HG02642 (cell line): ENCODE measurements at regions not wholly inside any gene's neighbourhood (a gene's known extent, or its start where the extent isn't known, plus 50 kb on each side); places are given as distances from the start of the nearest gene placed in this dataset.
A peak's percentile ranks its signal among the peaks of the same experiment; 100 is the strongest.

Experiments used
- ATAC-seq: cut with Tn5 transposase; IDR thresholded peaks from one replicate; pipeline ENCODE4 v1.9.1; 2021; ENCODE audit warnings: mild to moderate bottlenecking; ENCODE audit not compliant: unreplicated experiment, poor library complexity

DNA sequence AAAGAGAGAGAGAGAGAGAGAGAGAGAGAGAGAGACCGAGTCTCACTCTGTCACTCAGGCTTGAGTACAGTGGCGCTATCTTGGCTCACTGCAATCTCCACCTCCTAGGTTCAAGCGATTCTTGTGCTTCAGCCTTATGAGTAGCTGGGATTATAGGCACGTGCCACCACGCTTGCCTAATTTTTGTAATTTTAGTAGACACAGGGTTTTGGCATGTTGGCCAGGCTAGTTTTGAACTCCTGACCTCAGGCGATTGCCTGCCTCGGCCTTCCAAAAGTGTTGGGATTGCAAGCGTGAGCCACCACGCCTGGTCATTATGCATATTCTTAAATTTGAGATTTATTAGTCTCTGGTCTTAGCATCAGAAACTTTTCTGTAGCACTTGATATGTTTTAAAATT lies 317.9 kb upstream of the ATP2B1 start:
- no peak for ATAC-seq

DNA sequence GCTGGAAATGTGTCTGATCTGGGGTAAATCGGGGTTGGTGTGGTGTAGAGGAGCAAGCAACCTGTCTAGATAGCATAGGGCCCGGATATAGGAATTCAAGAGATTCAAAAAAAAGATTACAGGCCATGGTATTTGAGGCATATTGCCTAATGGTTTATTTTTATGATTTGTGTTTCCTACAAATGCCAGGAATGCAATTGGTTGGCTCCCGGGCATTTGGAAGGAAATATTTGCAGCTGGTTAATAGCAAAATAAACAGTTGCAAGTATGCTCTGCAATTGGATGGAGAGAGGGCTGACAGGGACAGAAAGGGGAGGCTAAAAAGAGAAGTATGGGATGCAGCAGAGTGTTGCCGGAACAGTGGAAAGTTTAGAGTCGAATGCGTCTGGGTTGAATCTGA lies 315.6 kb upstream of the ATP2B1 start:
- no peak for ATAC-seq

DNA sequence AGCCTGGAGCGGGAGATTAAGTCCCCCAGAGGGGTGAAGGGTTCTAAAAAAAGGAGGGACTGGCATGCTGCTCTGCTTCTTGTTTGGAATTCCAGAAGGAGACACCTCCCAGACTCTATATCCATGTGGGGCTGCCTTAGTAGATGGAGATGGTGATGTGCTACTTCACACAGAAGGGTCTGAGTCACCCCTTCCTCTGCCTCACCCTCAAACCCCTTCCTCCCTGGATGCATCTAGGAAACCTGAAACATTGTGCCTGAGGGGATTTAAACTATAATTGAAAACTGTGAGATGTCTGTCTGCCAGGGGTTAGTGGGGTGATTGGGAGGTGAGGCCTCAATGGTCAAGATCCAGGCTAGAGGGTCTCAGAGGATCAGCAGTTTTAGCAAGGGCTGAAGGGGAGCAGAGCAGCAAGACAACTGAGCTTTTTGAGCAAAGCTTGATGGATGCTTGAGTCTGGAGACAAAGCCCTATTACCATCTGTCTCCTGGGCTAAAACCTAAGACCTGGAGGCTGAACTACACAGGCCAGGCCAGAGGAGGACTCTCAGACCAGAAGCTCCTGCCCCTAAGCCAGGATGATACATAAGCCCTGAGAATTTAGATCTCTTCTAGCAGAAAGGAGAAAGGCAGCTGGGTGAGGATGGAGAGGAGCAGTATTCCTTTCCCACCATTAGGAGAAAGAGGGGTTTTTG lies 314.7 kb upstream of the ATP2B1 start:
- no peak for ATAC-seq

DNA sequence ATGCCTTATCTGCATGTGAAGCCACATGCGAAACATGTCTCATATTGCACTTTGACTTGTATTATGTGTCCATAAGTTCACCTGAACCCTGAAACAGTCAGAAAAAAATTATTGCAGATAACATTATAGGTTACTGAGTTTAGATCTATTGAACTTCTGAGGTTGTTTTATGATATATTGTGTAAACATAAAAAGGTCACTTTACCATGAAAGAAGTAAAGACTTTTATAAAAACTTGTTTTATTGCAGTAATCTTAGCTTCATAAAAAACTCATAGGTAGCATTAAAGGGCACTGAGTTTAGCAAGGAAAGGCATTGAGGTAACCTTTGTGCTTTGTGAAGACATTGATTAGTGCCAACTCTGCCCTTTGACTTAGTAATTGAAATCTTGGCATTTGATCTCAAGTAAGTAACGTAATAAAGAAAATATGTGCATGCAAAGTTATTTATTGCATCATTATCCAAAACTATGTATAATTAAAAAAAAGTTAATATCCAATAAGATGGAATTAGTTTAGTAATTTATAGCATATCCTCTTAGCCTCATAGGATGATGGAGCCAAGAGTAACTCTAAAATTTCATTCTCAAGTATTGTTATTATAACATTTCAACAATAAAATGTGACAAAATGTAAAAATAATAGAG lies 313.3 kb upstream of the ATP2B1 start:
- no peak for ATAC-seq

DNA sequence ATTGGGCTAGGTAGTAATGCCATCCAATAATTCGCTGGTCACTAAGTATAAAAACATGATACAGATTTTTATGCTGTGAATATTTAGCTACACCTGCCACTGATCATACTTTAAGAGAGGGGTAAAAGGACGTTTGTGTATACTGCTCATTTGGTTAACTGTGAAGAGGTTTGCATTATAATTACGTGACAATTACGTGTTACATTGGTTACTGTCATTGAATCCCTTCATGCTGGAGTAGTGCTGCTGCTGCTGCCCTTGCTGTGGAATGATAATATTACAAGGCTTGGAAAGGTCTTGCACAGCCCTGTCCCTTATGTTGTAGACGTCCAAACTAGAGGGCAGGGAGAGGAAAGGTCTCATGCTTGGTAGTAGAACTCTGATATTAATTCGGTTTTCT lies 312.2 kb upstream of the ATP2B1 start:
- ATAC-seq, result no peak

DNA sequence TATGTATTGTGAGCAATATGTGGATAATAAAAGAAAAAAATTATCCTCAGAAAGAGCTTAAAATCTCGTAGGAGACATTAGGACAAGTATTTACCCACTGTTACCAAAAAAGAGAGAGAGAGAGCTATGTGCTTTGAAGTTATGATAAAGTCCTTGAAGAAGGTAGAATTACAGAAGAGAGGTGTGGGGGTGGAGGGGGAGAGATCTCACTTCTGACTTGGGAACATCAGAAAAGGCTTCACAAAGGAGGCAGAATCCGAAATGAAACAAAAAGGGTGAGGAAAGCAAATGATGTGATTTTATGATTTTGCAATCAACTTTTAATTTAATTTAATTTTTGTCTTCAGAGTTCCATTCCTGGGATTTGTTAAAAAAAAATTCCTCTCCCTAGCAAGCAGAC lies 311.8 kb upstream of the ATP2B1 start:
- no peak for ATAC-seq

DNA sequence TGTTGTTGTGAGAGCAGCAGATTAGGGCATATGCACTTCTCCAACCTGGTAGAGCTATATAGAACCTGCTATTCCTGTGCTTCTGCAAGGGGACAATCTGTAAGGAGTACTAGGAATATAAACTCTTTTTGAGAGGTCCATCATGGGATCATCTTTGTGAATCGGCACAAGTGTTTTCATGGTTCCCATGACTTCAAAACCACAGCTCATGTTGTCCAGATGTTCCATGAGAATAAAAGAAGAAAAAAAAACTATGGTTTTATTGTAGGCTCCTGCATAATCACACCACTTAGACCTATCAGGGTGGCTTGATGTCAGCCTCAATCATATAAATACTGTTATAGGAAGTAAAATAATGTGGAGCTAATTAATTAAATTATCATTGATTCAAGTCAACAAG lies 311.4 kb upstream of the ATP2B1 start:
- ATAC-seq, result no peak

DNA sequence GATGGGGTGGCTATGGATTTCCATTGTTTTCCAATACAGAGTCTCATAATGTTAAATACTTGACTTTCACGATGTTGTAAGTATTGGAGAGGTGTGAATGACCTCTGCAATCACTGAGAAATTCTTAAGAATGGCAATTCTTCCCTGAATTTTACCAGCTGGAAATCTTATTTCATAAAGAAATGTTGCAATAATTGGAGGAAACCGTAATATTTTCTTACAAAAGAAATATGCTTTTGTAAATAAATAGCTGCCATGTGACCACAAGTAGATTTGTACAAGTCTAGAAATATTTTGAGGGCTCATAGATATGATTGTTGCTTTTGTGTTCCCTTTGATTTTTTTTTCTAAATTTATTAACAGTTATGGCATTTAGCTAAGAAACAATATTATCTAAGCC lies 308.7 kb upstream of the ATP2B1 start:
- no peak for ATAC-seq

DNA sequence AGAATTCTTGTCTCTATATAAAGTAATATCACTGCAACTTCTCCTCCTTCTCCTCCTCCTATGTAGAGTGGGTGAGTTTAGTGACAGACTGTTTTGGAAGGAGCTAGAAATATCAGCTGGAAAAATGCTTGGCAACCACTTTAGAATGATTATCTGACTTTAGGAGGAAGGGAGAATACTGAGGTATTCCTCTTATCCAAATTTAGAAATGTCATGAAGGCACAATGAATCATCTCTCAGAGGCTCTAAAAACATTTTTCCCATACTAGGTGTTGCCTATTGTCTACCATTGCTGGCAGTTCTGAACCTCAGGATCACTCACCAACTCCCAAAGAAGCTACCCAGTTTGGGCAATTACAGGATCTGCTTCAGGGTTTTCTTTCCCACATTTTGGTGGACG lies 306.6 kb upstream of the ATP2B1 start:
- no peak for ATAC-seq

DNA sequence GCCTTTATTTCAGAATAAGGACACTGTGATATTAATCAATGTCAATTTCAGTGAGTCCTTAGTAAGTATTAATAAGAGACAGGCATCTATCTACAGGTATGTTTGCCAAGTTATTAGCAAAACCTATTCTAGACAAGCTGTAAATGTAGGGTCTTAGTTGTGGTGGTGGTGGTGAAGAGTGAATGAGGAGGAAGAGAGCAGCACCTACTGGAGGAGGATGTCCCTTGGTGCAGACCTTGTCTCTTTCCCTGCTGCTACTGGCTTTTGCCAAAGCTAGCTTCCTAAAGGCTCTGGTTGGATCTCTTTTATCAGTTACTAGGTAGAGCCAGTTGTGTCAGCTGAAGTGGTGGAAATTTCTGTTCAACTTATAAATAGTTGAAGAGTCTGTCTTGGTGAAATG lies 304.8 kb upstream of the ATP2B1 start:
- peak; percentile 81 for ATAC-seq

DNA sequence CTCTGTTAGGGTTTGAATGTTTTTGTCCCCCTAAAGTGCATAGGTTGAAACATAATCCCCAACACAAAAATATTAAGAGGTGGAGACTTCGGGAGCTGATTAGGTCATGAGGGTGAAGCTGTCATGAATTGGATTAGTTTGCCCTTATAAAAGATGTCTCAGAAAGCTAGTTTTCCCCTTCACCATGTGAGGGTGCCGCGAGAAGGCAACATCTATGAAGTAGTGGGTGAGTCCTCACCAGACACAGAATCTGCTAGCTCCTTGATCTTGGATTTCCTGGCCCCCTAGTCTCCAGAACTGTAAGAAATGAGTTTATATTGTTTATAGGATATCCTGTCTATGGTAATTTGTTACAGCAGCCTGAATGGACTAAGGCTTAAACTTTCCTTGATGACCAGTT lies 301.5 kb upstream of the ATP2B1 start:
- no peak for ATAC-seq

DNA sequence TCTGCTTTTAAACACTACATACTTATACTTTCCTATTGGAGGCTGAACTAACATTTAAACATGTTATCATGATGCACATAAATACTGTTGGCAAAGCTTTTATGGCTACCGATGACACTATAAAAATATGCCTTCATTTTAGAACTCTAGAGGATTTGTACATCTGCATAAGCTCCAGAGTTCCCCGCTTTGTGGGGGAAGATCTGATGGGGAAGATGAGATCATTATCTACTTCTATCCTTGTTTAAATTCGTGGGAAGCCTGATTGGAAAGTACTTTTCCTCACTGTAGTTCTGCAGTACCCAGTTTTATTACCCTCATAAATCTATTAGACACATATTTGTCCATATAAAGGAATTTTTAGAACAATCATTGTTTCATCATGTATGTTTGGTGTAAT lies 299.6 kb upstream of the ATP2B1 start:
- ATAC-seq, result no peak

DNA sequence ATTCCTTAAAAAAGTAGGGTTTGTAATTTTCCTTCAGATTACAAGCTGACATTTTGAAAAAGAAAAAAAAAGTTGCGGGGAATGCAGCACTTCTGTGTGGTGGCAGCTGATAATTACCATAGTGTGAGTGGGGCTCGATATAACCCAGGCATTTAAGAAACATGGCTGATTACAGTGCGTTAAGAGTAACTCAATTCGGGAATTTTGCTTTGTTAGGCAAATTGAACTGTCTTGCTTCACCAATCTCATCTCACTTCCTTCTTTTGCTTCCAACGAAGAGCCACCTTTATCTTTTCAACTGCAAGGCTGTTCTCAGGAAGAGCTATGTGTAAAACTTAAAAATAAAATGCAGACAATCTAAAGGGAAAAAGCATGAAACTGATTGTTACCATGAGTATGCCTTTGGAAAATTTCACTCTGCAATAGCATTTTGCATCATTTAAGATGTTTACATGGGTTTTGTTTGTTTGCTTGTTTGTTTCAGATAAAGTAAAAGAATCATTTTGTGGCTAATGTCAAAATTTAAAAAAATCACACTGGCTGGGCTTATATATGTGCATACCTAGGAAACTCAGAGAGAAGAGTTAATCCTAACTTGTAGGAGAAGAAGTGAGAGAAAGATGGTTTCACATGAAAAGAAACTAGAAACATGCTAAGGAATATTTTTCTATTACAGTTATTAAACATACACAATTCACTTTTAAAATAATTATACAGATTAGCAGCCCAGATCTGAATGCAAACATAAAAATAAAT lies 295.9 kb upstream of the ATP2B1 start:
- peak; percentile 65 for ATAC-seq

DNA sequence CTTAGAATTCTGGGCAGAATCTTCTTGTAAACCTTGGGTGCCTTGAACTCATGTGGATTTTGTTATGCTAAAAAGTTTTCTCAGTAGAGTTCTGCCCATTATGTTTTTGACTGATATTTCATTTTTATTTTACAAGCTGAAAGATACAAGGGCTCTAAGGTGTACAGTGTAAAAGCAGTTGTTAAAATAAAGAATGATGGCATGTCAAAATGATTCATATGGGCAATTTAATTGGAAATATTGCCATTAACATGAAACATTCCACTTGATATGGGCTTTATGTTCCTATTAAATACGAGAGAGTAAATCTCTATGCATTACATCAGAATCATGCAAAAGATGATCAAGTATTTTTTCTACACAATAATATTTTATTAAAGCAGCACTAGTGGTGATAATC lies 295.1 kb upstream of the ATP2B1 start:
- ATAC-seq, result no peak

DNA sequence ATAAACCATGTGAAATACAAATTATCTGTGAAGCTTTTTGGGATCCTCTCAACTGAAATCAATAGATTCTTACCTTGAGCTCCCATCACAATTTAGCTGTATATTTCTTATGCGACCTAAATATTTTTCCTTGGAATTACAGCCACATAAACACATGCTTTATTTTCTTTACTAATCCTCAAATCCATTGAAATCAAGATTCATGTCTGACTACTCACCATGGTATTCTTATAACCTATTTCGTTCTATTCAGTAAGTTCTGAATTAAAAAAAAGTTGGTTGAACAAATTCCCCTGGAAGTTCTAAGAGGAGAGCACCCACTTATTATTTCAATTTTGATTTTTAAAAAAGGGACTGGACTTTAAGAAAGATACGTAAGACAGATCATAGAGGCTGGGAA lies 292.1 kb upstream of the ATP2B1 start:
- no peak for ATAC-seq

DNA sequence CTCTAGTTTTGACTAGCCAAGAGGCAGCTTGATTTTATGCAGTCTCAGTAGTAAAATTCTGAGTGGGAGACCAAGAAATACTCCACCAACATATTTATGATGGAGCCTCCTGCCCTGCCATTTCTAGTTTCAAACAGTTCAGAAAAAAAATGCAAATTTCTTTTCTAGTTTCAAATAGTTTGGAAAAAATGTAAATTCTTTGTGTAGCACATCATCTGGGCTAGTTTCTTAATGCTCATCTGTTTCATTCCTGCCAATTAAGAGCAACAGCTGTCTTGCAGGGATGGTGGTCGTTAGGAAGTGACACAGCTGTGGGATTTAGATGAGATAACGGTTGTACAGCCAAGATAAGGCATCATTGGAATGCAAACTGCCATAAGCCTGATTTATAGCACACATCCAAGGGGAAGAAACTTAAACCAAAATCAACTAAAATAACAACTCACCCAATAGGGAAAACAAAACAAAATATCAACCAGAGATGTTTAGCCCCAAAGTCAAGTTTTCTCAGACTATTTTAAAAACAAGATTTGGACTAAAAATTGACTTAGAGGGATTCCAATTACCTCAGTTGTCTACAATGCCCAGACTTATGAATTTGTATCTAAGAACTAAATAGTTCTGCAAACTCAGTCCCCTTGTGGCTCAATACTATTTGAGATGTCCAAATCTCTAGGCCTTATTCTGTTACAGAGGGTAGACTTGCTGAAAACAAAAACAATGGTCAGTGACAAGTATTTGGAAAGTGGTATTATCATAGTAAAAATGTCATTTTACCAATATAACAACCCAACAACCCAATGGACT lies 291.3 kb upstream of the ATP2B1 start:
- ATAC-seq, result peak; percentile 50

DNA sequence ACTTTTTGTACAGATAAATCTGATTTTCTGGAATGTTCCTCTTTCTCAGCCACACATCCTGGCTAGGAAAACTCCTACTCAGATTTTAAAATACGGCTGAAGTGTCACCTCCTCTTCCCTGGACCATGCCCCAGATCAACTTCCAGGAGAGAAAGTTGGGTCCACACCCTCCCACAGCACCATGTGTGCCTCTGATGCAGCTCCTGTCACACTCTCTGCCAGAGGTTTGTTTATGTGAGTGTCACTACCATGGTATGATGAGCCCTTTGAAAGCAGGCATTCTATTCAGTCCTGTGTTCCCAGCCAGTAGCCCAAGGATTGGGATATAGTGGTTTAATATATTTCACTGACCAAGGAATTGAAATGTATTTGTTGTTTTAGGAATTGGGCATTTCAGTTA lies 287.2 kb upstream of the ATP2B1 start:
- no peak for ATAC-seq

DNA sequence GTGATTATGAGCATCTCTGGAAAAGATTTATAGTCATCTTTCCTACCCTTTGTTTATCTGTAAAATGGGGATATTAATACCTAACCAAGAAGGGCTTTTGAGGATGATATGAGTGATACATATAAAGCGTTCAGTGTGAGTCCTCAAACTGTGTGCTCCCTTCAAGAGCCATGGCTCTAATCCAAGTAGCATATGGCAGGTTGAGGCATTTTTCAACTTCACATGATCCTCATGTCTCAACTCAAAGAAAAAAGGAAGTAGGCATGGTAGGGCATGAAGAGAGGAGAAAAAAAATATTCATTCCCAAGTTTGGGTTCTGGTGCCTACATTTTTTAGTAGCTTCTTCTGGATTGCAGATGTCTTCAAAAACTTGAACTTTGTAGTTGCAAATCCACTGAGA lies 286.3 kb upstream of the ATP2B1 start:
- ATAC-seq, result no peak

DNA sequence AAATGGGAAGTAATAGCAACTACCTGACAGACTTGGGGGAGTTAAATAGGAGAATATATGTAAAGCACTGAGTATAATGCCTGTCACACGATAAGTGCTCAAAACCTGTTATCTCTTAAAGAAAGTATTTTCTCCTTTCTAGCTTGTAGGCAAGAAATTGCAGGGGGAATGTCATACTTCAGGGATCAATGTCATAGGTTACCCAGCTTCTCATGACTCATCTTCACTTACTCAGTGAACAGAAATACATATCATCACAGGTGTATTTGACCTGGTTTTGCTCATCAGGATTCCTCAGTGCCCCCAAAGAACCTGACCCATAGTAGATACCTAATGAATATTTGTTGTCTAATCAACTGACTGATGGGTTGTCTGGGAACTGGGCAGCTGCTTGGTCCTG lies 285.0 kb upstream of the ATP2B1 start:
- no peak for ATAC-seq

DNA sequence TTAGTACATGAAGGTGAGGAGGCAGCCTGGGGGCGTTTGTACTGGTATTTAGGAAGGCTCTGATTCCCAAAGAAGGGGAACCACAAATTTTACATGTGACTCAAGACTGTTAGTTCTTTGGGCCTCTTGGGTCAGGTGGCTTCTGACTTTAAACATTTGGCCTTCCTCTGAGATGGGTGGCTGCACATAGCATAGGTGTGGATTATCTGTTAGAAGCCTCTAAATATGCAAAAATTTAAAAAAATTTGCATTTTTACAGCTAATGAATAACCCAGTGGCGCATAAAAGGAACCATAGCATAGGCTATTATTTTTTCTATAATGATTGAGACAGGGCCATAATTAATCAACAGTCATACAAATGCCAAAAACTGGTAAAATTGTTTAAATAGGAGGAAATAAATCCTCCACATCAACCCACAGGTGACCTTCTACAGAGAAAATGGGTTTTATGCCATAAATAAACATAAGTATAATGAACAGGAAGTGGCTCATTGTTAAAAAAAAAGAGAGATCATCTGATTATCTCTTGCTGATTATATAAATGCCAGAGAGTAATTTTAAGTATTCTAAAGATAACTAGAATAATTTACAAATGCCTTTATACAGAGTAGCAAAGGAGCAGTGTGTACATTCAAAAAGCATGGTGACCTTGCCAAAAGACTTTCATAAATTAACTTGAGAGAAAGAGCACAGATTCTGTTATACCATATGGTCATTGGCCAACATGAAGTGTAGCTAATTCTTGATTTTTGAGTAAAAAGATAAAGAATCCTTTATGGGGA lies 284.2 kb upstream of the ATP2B1 start:
- no peak for ATAC-seq
